Heart right ventricle (tissue), 16 donors: ENCODE measurements at regions not wholly inside any gene's neighbourhood (a gene's known extent, or its start where the extent isn't known, plus 50 kb on each side); places are given as distances from the start of the nearest gene placed in this dataset.

Experiments used
- ATAC-seq, 8 donors: fragments of 200-7000 bp; cut with Tn5 transposase; one replicate each; pipeline ENCODE4 v1.9.1; 2020; ENCODE audit warnings: mild to moderate bottlenecking in 8 of 8, moderate library complexity in 8 of 8, moderate number of reproducible peaks in 1 of 8
- DNase-seq, 2 donors: peaks; one replicate each; pipeline ENCODE4 v3.0.0-alpha.2; 2020
- H3K27ac ChIP-seq, 10 donors: fragments of 200-600 bp; sonication (generic) in 2 of 10; one replicate each; pipeline versions ENCODE4 v1.5.0 to v1.8.0; 2020 to 2022; ENCODE audit warnings: mild to moderate bottlenecking in 3 of 10
- H3K27me3 ChIP-seq, 7 donors: fragments of 200-600 bp; one replicate each; pipeline ENCODE4 v1.8.0; 2021 to 2022; ENCODE audit warnings: mild to moderate bottlenecking in 2 of 7
- H3K36me3 ChIP-seq, 9 donors: fragments of 200-600 bp; sonication (generic) in 1 of 9; one replicate each; pipeline versions ENCODE4 v1.5.0 to v1.8.0; 2020 to 2022; ENCODE audit warnings: mild to moderate bottlenecking in 2 of 9
- H3K4me1 ChIP-seq, 9 donors: fragments of 200-600 bp; sonication (generic) in 1 of 9; one replicate each; pipeline versions ENCODE4 v1.5.0 to v1.8.0; 2020 to 2022; ENCODE audit warnings: mild to moderate bottlenecking in 4 of 9
- H3K4me3 ChIP-seq, 10 donors: fragments of 200-600 bp; sonication (generic) in 2 of 10; one replicate each; pipeline versions ENCODE4 v1.5.0 to v1.8.0; 2020 to 2022; ENCODE audit warnings: mild to moderate bottlenecking in 7 of 10, moderate library complexity in 2 of 10
- H3K9me3 ChIP-seq, 11 donors: fragments of 200-600 bp in 10 of 11; sonication (generic) in 2 of 11; one replicate each; pipeline versions ENCODE4 v1.5.0 to v1.8.0; 2013 to 2022; ENCODE audit warnings: mild to moderate bottlenecking in 2 of 11, control low read depth in 1 of 11, moderate library complexity in 1 of 11
- CTCF ChIP-seq, 9 donors: fragments of 200-600 bp; sonication (generic) in 2 of 9; IDR thresholded peaks; one replicate each; pipeline versions ENCODE4 v1.5.0 to v1.8.0; 2021 to 2022; ENCODE audit warnings: antibody characterized with exemption in 9 of 9, mild to moderate bottlenecking in 5 of 9, moderate library complexity in 1 of 9
- WGBS, 2 donors: extraction: QIAGEN DNeasy Blood & Tissue Kit; methylation state at CpG; one replicate each; pipeline ENCODE4 v1.1.7; 2013; ENCODE audit warnings: inconsistent platforms in 1 of 2; 5-methylcytosine and 5-hydroxymethylcytosine counted together
- intact Hi-C, 10 donors: fragments of 100-400 bp; cut with DNase I; formaldehyde crosslinking; loops; one replicate each; pipeline versions ENCODE4 v1.11.1 to v1.14.2; 2022
- donor health status: Arrhythmogenic right ventricular cardiomyopathy.
- donor health status: ischemic (EF 13 %, LVEDD 7.1; RV severe dilation, severe dysfunction).
- donor health status: healthy with polysubstance abuse.
- donor health status: DM: no; HTN: yes; CAD: no.
- donor health status: DM: no; HTN: no; CAD: no.
- donor health status: ischemic (EF 25% LVEDD 6.9; RV normal size, moderate dysfunction).
- donor health status: ischemic (EF 25% LVEDD 5.7; RV mildly dilated, moderate dysfunction).
- donor health status: healthy.
- donor health status: DM: yes; HTN: yes; CAD: no.
- donor health status: Ischemic cardiomyopathy.
- donor health status: ischemic (EF 35%, LVEDD 5.7; RV mildly dilated, moderate dysfunction).
- donor health status: nonischemic (EF 11% LVEDD 7.7; RV severe dilation, severe dysfunction).
- donor health status: DM: yes; HTN: yes; CAD: no.
- donor health status: PGD.
- donor health status: ischemic (EF 29% LVEDD 5.4; RV normal size, mild dysfunction).
- donor health status: nonischemic (EF 23%, LVEDD 6.1; RV moderate dilation, normal function).

GRCh38 chr5:166365164-166365563 is 1926.3 kb upstream of the WWC1 start:
- TF ChIP-seq CTCF (IDR thresholded peaks at IDR 0.05): no peak
- Histone ChIP-seq H3K27me3 (no peaks in the 10 kb centered on the region), H3K27ac (no peak overlapping the region), H3K9me3 (peaks cover 0 to 16% (median 5%) of the 10 kb centered on the region in 11 donors), H3K4me1 (no peaks in the 10 kb centered on the region), H3K4me3 (no peak overlapping the region), H3K36me3 (no peaks in the 10 kb centered on the region)
- DNase-seq: no peak
- intact Hi-C loops: no loop called here
- no peak for ATAC-seq
- WGBS, 2 donors: 56 to 63% methylated on average over 4 of the region's 4 CpGs

- Histone ChIP-seq H3K4me3 (no peak overlapping the region), H3K27ac (no peak overlapping the region), H3K27me3 (no peaks in the 10 kb centered on the region), H3K36me3 (no peaks in the 10 kb centered on the region), H3K9me3 (peaks cover 0 to 7% (median 0%) of the 10 kb centered on the region in 11 donors), H3K4me1 (no peaks in the 10 kb centered on the region)
- intact Hi-C loops: no loop called here
- no peak for TF ChIP-seq CTCF (IDR thresholded peaks at IDR 0.05)
- no peak for DNase-seq
- WGBS, 2 donors: 86 to 88% methylated on average over 1 of the region's 1 CpG
- ATAC-seq: no peak
Observed at GRCh38 chr5:166367391-166367790, 1924.1 kb upstream of the WWC1 start.

- intact Hi-C loops: no loop called here
- WGBS, 2 donors: 39 to 40% methylated on average over 2 of the region's 2 CpGs
Observed at GRCh38 chr5:166369346-166369745, 1922.1 kb upstream of the WWC1 start.

GRCh38 chr5:166369807-166370206 is 1921.6 kb upstream of the WWC1 start:
- no peaks in the 10 kb centered on the region for H3K9me3 ChIP-seq
- no peak for DNase-seq
- no peak for TF ChIP-seq CTCF (IDR thresholded peaks at IDR 0.05)
- no peak for ATAC-seq
- H3K4me1 ChIP-seq: no peaks in the 10 kb centered on the region
- no peak overlapping the region for H3K27ac ChIP-seq
- H3K27me3 ChIP-seq: no peaks in the 10 kb centered on the region
- H3K4me3 ChIP-seq: no peak overlapping the region
- 44 to 49% methylated on average over 2 of the region's 2 CpGs for WGBS, 2 donors
- H3K36me3 ChIP-seq: no peaks in the 10 kb centered on the region
- intact Hi-C loops: no loop called here

More at GRCh38 chr5:166369346-166369745, 1922.1 kb upstream of the WWC1 start:
- H3K27me3 ChIP-seq: no peaks in the 10 kb centered on the region
- no peak for TF ChIP-seq CTCF (IDR thresholded peaks at IDR 0.05)
- H3K27ac ChIP-seq: no peak overlapping the region
- no peaks in the 10 kb centered on the region for H3K9me3 ChIP-seq
- DNase-seq (no peak), ATAC-seq (no peak)
- H3K36me3 ChIP-seq: no peaks in the 10 kb centered on the region
- H3K4me1 ChIP-seq: no peaks in the 10 kb centered on the region
- H3K4me3 ChIP-seq: no peak overlapping the region
